Ishikawa (cell line): ENCODE measurements at regions not wholly inside any gene's neighbourhood (a gene's known extent, or its start where the extent isn't known, plus 50 kb on each side); places are given as distances from the start of the nearest gene placed in this dataset.

Experiments
- CEBPB ChIP-seq: IDR thresholded peaks from 2 replicates; pipeline ENCODE4 v1.6.1; 2012
- CREB1 ChIP-seq: IDR thresholded peaks from 2 replicates; pipeline ENCODE4 v1.6.1; 2012; ENCODE audit warnings: low read depth
- EGR1 ChIP-seq: IDR thresholded peaks from 2 replicates; pipeline ENCODE4 v1.6.1; 2012
- EP300 ChIP-seq: IDR thresholded peaks from 2 replicates; pipeline ENCODE4 v1.6.1; 2012; ENCODE audit warnings: borderline replicate concordance
- FOXM1 ChIP-seq: IDR thresholded peaks from 2 replicates; pipeline ENCODE4 v1.6.1; 2012; ENCODE audit warnings: low read depth, borderline replicate concordance
- MAX ChIP-seq: IDR thresholded peaks from 2 replicates; pipeline ENCODE4 v1.6.1; 2012
- NFIC ChIP-seq: IDR thresholded peaks from 2 replicates; pipeline ENCODE4 v1.6.1; 2012
- RAD21 ChIP-seq: IDR thresholded peaks from 2 replicates; pipeline ENCODE4 v1.6.1; 2012; ENCODE audit warnings: low read depth
- REST ChIP-seq: IDR thresholded peaks from 2 replicates; pipeline ENCODE4 v1.6.1; 2012; ENCODE audit warnings: low read depth, mild to moderate bottlenecking
- TAF1 ChIP-seq: IDR thresholded peaks from 2 replicates; pipeline ENCODE4 v1.6.1; 2012; ENCODE audit warnings: low read depth, mild to moderate bottlenecking
- TCF12 ChIP-seq: IDR thresholded peaks from 2 replicates; pipeline ENCODE4 v1.6.1; 2012; ENCODE audit warnings: low read depth
- TEAD4 ChIP-seq: IDR thresholded peaks from 2 replicates; pipeline ENCODE4 v1.6.1; 2012
- USF1 ChIP-seq: IDR thresholded peaks from 2 replicates; pipeline ENCODE4 v1.6.1; 2012
- YY1 ChIP-seq: IDR thresholded peaks from 2 replicates; pipeline ENCODE4 v1.6.1; 2012; ENCODE audit warnings: low read depth
- ZBTB7A ChIP-seq: IDR thresholded peaks from 2 replicates; pipeline ENCODE4 v1.6.1; 2012; ENCODE audit warnings: low read depth

GRCh38 chr14:92259613-92260357 is 63.2 kb upstream of the SLC24A4 start:
- TF ChIP-seq TCF12 = no peak
- no peak for TF ChIP-seq REST
- TF ChIP-seq EP300 = no peak
- no peak for TF ChIP-seq TEAD4
- TF ChIP-seq CREB1 = no peak
- no peak for TF ChIP-seq USF1
- no peak for TF ChIP-seq MAX
- no peak for TF ChIP-seq ZBTB7A
- TF ChIP-seq FOXM1 = no peak
- no peak for TF ChIP-seq RAD21
- no peak for TF ChIP-seq EGR1
- no peak for TF ChIP-seq YY1
- TF ChIP-seq CEBPB = no peak

GRCh38 chr14:92263681-92264080 is 59.3 kb upstream of the SLC24A4 start:
- TF ChIP-seq CEBPB (no peak), TAF1 (no peak), ZBTB7A (no peak), CREB1 (no peak), TCF12 (no peak), RAD21 (no peak), NFIC (no peak), FOXM1 (no peak), YY1 (no peak), MAX (no peak), EGR1 (no peak), USF1 (no peak), REST (no peak), EP300 (no peak), TEAD4 (no peak)

GRCh38 chr14:92264195-92264594 is 58.8 kb upstream of the SLC24A4 start:
- TF ChIP-seq NFIC (no peak), MAX (no peak), CREB1 (no peak), CEBPB (no peak), USF1 (no peak), TEAD4 (no peak), ZBTB7A (no peak), EGR1 (no peak)

GRCh38 chr14:92266216-92266615 is 56.7 kb upstream of the SLC24A4 start:
- TF ChIP-seq TAF1 (no peak), NFIC (no peak), USF1 (no peak), RAD21 (no peak), TCF12 (no peak), EGR1 (no peak), ZBTB7A (no peak), REST (no peak), MAX (no peak), CREB1 (no peak), TEAD4 (no peak)
